ENCODE measurements at regions not wholly inside any gene's neighbourhood (a gene's known extent, or its start where the extent isn't known, plus 50 kb on each side); places are given as distances from the start of the nearest gene placed in this dataset.
A peak's percentile ranks its signal among the peaks of the same experiment; 100 is the strongest.
"Not testable (repeated sequence)": the region's sequence is repeated elsewhere in the genome, so short reads cannot be mapped to it uniquely, and the experiment has no call there.

GRCh38 chr18:56283316-56283715 is 355.1 kb downstream of the TXNL1 start:
- Mint-ChIP-seq H3K27me3 (no peaks in the 10 kb centered on the region), H3K36me3 (ENCODE audit: insufficient read depth) (no peaks in the 10 kb centered on the region), H3K4me3 (no peak overlapping the region), H3K4me1 (ENCODE audit: low read depth in 2 of 2) (no peaks in the 10 kb centered on the region), H3K27ac (no peak overlapping the region), H3K9me3 (peaks cover 0 to 9% of the 10 kb centered on the region in 2 donors)
- DNase-seq (no peak), ATAC-seq (replicated peaks) (no peak)

GRCh38 chr18:56282234-56283104 is 355.9 kb downstream of the TXNL1 start:
- ATAC-seq (replicated peaks) = no peak
- Mint-ChIP-seq H3K9me3 (peaks cover 0 to 7% of the 10 kb centered on the region in 2 donors), H3K27me3 (no peaks in the 10 kb centered on the region), H3K4me3 (no peak overlapping the region), H3K4me1 (ENCODE audit: low read depth in 2 of 2) (no peaks in the 10 kb centered on the region), H3K36me3 (ENCODE audit: insufficient read depth) (no peaks in the 10 kb centered on the region), H3K27ac (no peak overlapping the region)
- DNase-seq = no peak

GRCh38 chr18:56279816-56280215 is 358.6 kb downstream of the TXNL1 start:
- H3K4me3 Mint-ChIP-seq; DNase-seq; H3K36me3 Mint-ChIP-seq (ENCODE audit: insufficient read depth); H3K27ac Mint-ChIP-seq; H3K27me3 Mint-ChIP-seq; ATAC-seq (replicated peaks); H3K9me3 Mint-ChIP-seq; H3K4me1 Mint-ChIP-seq (ENCODE audit: low read depth in 2 of 2): not testable (repeated sequence)

- Mint-ChIP-seq H3K27me3 (no peaks in the 10 kb centered on the region), H3K4me3 (no peak overlapping the region), H3K4me1 (ENCODE audit: low read depth in 2 of 2) (no peaks in the 10 kb centered on the region), H3K36me3 (ENCODE audit: insufficient read depth) (no peaks in the 10 kb centered on the region), H3K9me3 (peaks cover 0 to 1% of the 10 kb centered on the region in 2 donors), H3K27ac (no peak overlapping the region)
- DNase-seq (no peak), ATAC-seq (replicated peaks) (no peak)
Observed at GRCh38 chr18:56278421-56279003, 359.9 kb downstream of the TXNL1 start.

- no peak for ATAC-seq (replicated peaks)
- Mint-ChIP-seq H3K27ac (no peak overlapping the region), H3K9me3 (no peaks in the 10 kb centered on the region), H3K4me3 (no peak overlapping the region), H3K27me3 (no peaks in the 10 kb centered on the region), H3K36me3 (ENCODE audit: insufficient read depth) (no peaks in the 10 kb centered on the region), H3K4me1 (ENCODE audit: low read depth in 2 of 2) (no peaks in the 10 kb centered on the region)
- DNase-seq = no peak
Observed at GRCh38 chr18:56276466-56276865, 361.9 kb downstream of the TXNL1 start.

GRCh38 chr18:56273541-56274219 is 364.7 kb downstream of the TXNL1 start:
- H3K27ac Mint-ChIP-seq = no peak overlapping the region
- ATAC-seq (replicated peaks) = no peak
- H3K36me3 Mint-ChIP-seq (ENCODE audit: insufficient read depth) = no peaks in the 10 kb centered on the region
- DNase-seq = no peak
- H3K4me1 Mint-ChIP-seq (ENCODE audit: low read depth in 2 of 2) = no peaks in the 10 kb centered on the region
- no peak overlapping the region for H3K4me3 Mint-ChIP-seq
- peaks cover 3 to 15% of the 10 kb centered on the region in 2 donors for H3K9me3 Mint-ChIP-seq
- no peaks in the 10 kb centered on the region for H3K27me3 Mint-ChIP-seq

- ATAC-seq (replicated peaks) = no peak
- no peak overlapping the region for H3K4me3 Mint-ChIP-seq
- DNase-seq = no peak
- no peaks in the 10 kb centered on the region for H3K27me3 Mint-ChIP-seq
- H3K4me1 Mint-ChIP-seq (ENCODE audit: low read depth in 2 of 2) = no peaks in the 10 kb centered on the region
- peaks cover 13 to 25% of the 10 kb centered on the region in 2 donors for H3K9me3 Mint-ChIP-seq
- H3K36me3 Mint-ChIP-seq (ENCODE audit: insufficient read depth) = no peaks in the 10 kb centered on the region
- no peak overlapping the region for H3K27ac Mint-ChIP-seq
Observed at GRCh38 chr18:56270671-56271250, 367.6 kb downstream of the TXNL1 start.

GRCh38 chr18:56269958-56270357 is 368.4 kb downstream of the TXNL1 start:
- no peak for DNase-seq
- no peaks in the 10 kb centered on the region for H3K4me1 Mint-ChIP-seq (ENCODE audit: low read depth in 2 of 2)

GRCh38 chr18:56268952-56269351 is 369.4 kb downstream of the TXNL1 start:
- no peak for ATAC-seq (replicated peaks)
- H3K9me3 Mint-ChIP-seq = peaks cover 13 to 25% of the 10 kb centered on the region in 2 donors
- H3K36me3 Mint-ChIP-seq (ENCODE audit: insufficient read depth) = no peaks in the 10 kb centered on the region
- H3K27me3 Mint-ChIP-seq = no peaks in the 10 kb centered on the region
- no peaks in the 10 kb centered on the region for H3K4me1 Mint-ChIP-seq (ENCODE audit: low read depth in 2 of 2)
- H3K4me3 Mint-ChIP-seq = no peak overlapping the region
- no peak for DNase-seq
- no peak overlapping the region for H3K27ac Mint-ChIP-seq

More at GRCh38 chr18:56269958-56270357, 368.4 kb downstream of the TXNL1 start:
- peaks cover 13 to 25% of the 10 kb centered on the region in 2 donors for H3K9me3 Mint-ChIP-seq
- H3K27ac Mint-ChIP-seq = no peak overlapping the region
- no peaks in the 10 kb centered on the region for H3K27me3 Mint-ChIP-seq
- ATAC-seq (replicated peaks) = no peak
- no peaks in the 10 kb centered on the region for H3K36me3 Mint-ChIP-seq (ENCODE audit: insufficient read depth)
- no peak overlapping the region for H3K4me3 Mint-ChIP-seq

GRCh38 chr18:56267334-56267733 is 371.1 kb downstream of the TXNL1 start:
- no peak overlapping the region for H3K4me3 Mint-ChIP-seq
- H3K27ac Mint-ChIP-seq = no peak overlapping the region
- no peaks in the 10 kb centered on the region for H3K36me3 Mint-ChIP-seq (ENCODE audit: insufficient read depth)
- DNase-seq (no peak), ATAC-seq (replicated peaks) (no peak)
- H3K9me3 Mint-ChIP-seq = peaks cover 14 to 25% of the 10 kb centered on the region in 2 donors
- H3K27me3 Mint-ChIP-seq = no peaks in the 10 kb centered on the region
- H3K4me1 Mint-ChIP-seq (ENCODE audit: low read depth in 2 of 2) = no peaks in the 10 kb centered on the region

GRCh38 chr18:56258178-56258577 is 380.2 kb downstream of the TXNL1 start:
- Mint-ChIP-seq H3K9me3 (peaks cover 0 to 4% of the 10 kb centered on the region in 2 donors), H3K36me3 (ENCODE audit: insufficient read depth) (no peaks in the 10 kb centered on the region), H3K27me3 (no peaks in the 10 kb centered on the region), H3K4me1 (ENCODE audit: low read depth in 2 of 2) (no peaks in the 10 kb centered on the region), H3K27ac (no peak overlapping the region), H3K4me3 (no peak overlapping the region)
- DNase-seq = no peak
- ATAC-seq (replicated peaks) = peak; percentile 16

- no peaks in the 10 kb centered on the region for H3K36me3 Mint-ChIP-seq (ENCODE audit: insufficient read depth)
- peaks cover 0 to 4% of the 10 kb centered on the region in 2 donors for H3K9me3 Mint-ChIP-seq
- DNase-seq (no peak), ATAC-seq (replicated peaks) (no peak)
- no peaks in the 10 kb centered on the region for H3K27me3 Mint-ChIP-seq
- H3K4me1 Mint-ChIP-seq (ENCODE audit: low read depth in 2 of 2) = no peaks in the 10 kb centered on the region
- no peak overlapping the region for H3K4me3 Mint-ChIP-seq
- H3K27ac Mint-ChIP-seq = no peak overlapping the region
Observed at GRCh38 chr18:56257205-56257604, 381.2 kb downstream of the TXNL1 start.

- H3K9me3 Mint-ChIP-seq = peaks cover 0 to 4% of the 10 kb centered on the region in 2 donors
- no peaks in the 10 kb centered on the region for H3K36me3 Mint-ChIP-seq (ENCODE audit: insufficient read depth)
- H3K4me3 Mint-ChIP-seq = no peak overlapping the region
- no peak for ATAC-seq (replicated peaks)
- no peak overlapping the region for H3K27ac Mint-ChIP-seq
- DNase-seq = no peak
- H3K27me3 Mint-ChIP-seq = no peaks in the 10 kb centered on the region
- H3K4me1 Mint-ChIP-seq (ENCODE audit: low read depth in 2 of 2) = no peaks in the 10 kb centered on the region
Observed at GRCh38 chr18:56256659-56257058, 381.7 kb downstream of the TXNL1 start.
